Cerebellar cortex (tissue), 1 donor: ENCODE measurements at regions not wholly inside any gene's neighbourhood (a gene's known extent, or its start where the extent isn't known, plus 50 kb on each side); places are given as distances from the start of the nearest gene placed in this dataset.
A peak's percentile ranks its signal among the peaks of the same experiment; 100 is the strongest.
"Not testable (repeated sequence)": the region's sequence is repeated elsewhere in the genome, so short reads cannot be mapped to it uniquely, and the experiment has no call there.

Experiments used
- DNase-seq: peaks from one replicate; pipeline ENCODE4 v3.0.0-alpha.2; 2015; ENCODE audit warnings: low spot score

DNA sequence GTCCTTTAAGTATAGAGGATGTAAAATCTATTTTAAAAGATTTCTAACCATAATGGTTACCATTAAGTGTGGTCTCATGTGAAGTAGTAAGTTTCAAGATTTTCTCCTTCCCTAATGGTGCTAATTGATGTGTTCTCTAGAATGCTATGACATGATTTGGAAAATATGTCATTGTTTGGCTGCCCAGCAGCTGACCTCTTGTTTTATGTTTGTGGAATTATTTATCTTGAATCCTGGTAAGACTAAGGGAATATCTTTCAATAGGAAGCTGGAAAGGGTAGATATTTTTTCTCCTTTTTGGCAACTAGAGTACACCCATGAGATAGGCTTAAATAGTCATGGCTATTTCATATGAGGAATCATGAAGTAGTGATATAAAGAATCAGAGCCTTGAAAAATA is 139.8 kb upstream of the CHODL start:
- DNase-seq = no peak

GRCh38 chr21:18096413-18096812 is 148.2 kb upstream of the CHODL start:
- DNase-seq = not testable (repeated sequence)

DNA sequence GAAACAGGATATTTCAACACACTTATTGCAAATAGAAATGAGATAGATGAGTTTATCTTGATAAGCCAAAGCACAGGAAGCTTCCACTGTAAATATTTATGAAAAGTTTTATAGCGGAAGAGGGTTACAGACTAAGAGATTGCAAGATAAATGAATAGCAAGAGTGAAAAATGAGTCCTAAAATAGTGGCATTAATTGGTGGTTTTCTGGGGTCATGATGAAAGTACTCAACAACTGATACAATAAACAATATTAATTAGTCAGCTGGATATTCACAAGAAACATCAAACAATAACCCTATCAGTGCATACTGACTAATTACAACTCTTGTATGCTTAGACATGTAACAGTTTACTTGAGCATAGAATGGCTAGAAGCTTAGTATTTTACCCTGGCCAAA is 154.8 kb upstream of the CHODL start:
- DNase-seq = no peak

DNA sequence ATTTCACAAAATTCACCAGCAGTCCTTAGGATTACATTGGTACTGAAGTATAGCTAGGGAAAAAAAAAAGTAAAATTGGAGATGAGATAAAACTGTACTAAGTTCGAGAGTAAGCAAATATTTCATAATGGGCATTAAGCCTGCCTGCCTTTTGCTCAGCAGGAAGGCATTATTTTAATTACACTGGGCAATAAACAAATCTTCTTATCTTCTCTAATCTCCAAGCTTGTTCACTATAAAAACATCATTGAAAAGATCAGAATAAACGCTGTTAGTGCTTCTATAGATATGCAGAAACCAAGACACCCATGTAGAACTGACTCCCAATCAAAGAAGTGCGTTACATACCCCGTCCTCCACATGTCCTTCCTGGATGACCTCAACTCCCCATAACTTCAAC is 174.2 kb upstream of the CHODL start:
- DNase-seq = no peak

GRCh38 chr21:18069875-18070274 is 174.8 kb upstream of the CHODL start:
- DNase-seq = no peak

DNA sequence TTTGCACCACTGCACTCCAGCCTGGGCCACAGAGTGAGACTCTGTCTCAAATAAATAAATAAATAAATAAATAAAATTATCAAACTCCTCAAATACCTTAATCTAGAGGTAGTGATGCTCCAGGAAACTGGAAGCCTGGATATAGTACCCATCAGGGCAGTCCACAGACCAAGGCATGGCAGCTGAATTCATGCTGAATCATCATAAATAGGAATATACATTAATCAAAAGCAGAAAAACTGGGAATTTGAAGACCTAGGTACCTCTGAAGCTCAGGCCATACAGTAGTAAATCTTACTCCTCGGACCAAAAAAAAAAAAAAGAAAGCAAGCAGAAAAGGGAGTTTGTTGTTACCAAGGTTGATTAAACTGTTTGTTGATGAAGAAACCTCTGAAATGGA is 184.2 kb upstream of the CHODL start:
- DNase-seq = no peak

GRCh38 chr21:18058731-18059398 is 185.8 kb upstream of the CHODL start:
- no peak for DNase-seq

GRCh38 chr21:18053151-18053550 is 191.5 kb upstream of the CHODL start:
- no peak for DNase-seq

DNA sequence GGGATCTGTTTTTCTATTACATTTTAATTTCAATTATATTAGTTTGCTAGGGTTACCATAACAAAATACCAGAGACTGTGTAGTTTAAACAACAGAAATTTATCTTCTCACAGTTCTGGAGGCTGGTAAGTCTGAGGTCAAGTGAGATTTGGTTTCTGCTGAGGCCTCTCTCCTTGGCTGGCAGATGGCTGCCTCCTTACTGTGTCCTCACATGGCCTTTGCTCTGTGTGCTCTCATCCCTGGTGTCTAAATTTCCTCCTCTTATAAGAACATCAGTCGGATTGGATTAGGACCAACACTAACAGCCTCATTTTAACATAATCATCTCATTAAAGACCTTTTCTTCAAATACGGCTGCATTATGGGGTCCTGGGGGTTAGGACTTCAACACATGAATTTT is 195.2 kb upstream of the CHODL start:
- DNase-seq = no peak

GRCh38 chr21:18041012-18041411 is 203.6 kb upstream of the CHODL start:
- peak; percentile 21 for DNase-seq

GRCh38 chr21:18030248-18030647 is 211.1 kb upstream of the C21orf91 start:
- DNase-seq = no peak

GRCh38 chr21:18026359-18026758 is 207.2 kb upstream of the C21orf91 start:
- DNase-seq = no peak

GRCh38 chr21:18023711-18024110 is 204.6 kb upstream of the C21orf91 start:
- no peak for DNase-seq

DNA sequence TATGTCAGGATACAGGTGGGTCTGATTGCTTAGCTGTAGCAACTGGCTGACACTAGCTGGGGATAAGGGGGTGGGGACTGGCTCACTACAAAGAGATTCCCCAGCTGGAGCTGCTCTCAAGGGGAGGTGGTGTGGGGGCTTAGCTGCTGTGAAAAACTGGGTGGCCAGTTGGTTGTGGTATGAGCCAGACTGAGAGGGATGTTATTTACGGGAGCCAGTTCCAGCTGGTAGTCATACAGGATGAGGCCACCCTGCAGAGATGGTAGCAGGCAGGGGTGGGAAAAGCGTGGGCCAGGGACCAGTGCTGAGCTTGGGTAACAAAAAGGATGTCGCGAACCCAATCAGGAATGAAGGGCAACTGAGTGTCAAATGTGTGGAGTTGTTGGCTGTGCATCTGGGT is 204.0 kb upstream of the C21orf91 start:
- no peak for DNase-seq

DNA sequence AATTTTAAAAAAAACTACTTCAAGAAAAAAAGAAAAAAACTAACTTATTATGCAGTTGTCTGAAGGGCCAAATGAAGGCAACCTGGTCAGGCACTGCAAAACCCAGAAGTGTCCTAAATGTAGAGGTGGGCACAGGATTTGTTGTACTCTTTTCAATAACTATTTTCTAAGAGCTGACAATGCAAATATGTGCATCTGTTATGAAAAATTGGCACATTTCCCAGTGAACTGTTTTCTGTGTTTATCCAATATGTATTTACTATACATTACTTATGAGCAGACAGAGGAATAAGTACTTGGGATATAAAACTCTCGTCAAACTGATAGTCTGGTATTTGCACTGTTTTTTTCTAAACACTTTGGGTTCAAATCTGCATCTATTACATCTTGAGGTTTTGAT is 188.0 kb upstream of the C21orf91 start:
- no peak for DNase-seq

- DNase-seq = no peak
Measured at GRCh38 chr21:18006691-18007090, 187.5 kb upstream of the C21orf91 start.

DNA sequence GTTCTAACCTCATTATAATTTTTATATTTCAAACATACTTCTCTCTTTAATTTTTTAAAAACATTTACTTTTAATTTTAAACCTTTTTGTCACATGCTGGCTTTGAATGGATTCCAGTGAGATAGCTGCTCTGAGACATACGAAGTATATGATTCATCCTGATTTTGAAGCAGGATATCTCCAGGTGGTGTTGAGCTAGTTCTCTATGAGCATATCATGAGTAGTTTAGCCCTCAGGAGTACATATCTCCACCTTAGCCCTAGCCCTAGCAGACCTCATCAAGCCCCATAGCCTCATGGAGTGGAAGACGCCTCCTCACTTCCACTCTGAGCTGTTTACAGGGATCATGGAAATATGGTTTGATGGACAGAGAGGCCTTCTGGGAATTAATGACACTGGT is 183.2 kb upstream of the C21orf91 start:
- DNase-seq = no peak

- no peak for DNase-seq
Measured at GRCh38 chr21:18000981-18001686, 182.0 kb upstream of the C21orf91 start.

DNA sequence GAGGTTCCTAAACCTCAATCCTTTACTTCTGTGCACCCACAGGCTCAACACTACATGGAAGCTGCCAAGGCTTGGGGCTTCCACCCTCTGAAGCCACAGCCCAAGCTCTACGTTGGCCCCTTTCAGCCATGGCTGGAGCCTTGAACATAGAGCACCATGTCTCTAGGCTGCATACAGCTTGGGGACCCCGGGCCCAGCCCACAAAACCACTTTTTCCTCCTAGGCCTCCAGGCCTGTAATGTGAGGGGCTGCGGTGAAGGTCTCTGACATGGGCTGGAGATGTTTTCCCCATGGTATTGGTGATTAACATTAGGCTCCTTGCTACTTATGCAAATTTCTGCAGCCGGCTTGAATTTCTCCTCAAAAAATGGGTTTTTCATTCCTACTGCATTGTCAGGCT is 179.4 kb upstream of the C21orf91 start:
- not testable (repeated sequence) for DNase-seq

GRCh38 chr21:17989780-17990179 is 170.6 kb upstream of the C21orf91 start:
- no peak for DNase-seq

- DNase-seq = no peak
Measured at GRCh38 chr21:17988102-17988437, 168.9 kb upstream of the C21orf91 start.

GRCh38 chr21:17987382-17988101 is 168.4 kb upstream of the C21orf91 start:
- no peak for DNase-seq

DNA sequence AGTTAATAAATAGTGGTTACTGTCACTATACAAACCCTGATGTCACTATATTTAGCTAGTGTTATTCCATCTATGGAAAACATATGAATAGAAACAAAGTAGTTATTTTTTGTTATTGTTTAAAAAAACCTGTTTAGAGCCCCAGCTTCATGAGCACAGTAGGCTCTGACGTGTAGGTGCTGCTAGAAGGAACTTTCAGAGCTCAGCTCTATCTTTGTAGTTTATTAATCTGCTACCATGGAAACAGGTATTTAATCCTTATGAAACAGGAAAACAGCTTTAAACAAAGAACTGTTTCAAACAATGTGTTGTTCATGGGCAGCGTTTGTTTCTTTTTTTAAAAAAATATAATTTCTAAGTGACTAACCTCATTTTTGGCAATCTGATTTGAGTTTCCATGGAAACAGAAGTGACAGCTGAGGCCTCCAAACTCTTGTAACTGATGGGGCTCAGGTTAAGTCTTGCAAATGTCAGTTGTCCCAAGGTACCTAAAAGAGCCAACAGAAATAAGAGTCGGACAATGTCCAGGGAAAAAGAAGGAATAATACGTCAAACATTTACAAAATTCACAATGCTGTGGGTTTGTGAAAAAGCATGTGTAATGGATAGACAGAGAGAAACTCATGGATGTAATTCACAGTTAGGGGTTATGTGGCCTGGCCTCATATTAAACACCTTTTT is 162.0 kb upstream of the C21orf91 start:
- no peak for DNase-seq
